IMR-90 (cell line): ENCODE measurements at regions not wholly inside any gene's neighbourhood (a gene's known extent, or its start where the extent isn't known, plus 50 kb on each side); places are given as distances from the start of the nearest gene placed in this dataset.

Experiments
- ATAC-seq: fragments of 200-7000 bp; cut with Tn5 transposase; 2 replicates; pipeline ENCODE4 v1.9.1; 2020; ENCODE audit warnings: low read depth, mild to moderate bottlenecking, moderate library complexity
- BruUV-seq: library from RNA; stranded (reverse); fragments of 400-500 nt; replicated peaks from 2 replicates; lab custom pipeline; 2021; lab: Mats Ljungman, UMichigan
- CTCF ChIA-PET: fragments of 300-600 bp; formaldehyde crosslinking; extraction: SDS; loops from one replicate; lab custom pipeline; 2021; ENCODE audit warnings: antibody characterized with exemption; lab: Yijun Ruan, JAX
- POLR2A ChIA-PET: fragments of 300-600 bp; sonication (Branson Sonifier 250); formaldehyde crosslinking; loops from one replicate; lab custom pipeline; 2022; ENCODE audit warnings: antibody characterized with exemption; ENCODE audit not compliant: unreplicated experiment; lab: Charles Lee
- DNase-seq: peaks from one replicate; pipeline ENCODE4 v3.0.0; 2013
- H2AFZ ChIP-seq: replicated peaks from 2 replicates; pipeline ENCODE3; 2013; ENCODE audit warnings: low read length, mild to moderate bottlenecking; ENCODE audit not compliant: poor library complexity
- H2AK5ac ChIP-seq: 2 replicates; pipeline ENCODE4 v1.6.1; 2013; ENCODE audit warnings: low read depth, low read length, inconsistent platforms
- H2AK9ac ChIP-seq: replicated peaks from 2 replicates; pipeline ENCODE3; 2013; ENCODE audit warnings: mild to moderate bottlenecking, low read depth, low read length, moderate library complexity; ENCODE audit not compliant: poor library complexity
- H2BK120ac ChIP-seq: 2 replicates; pipeline ENCODE4 v1.6.1; 2013; ENCODE audit warnings: low read depth, low read length, inconsistent platforms
- H2BK15ac ChIP-seq: 3 replicates; pipeline ENCODE4 v1.6.1; 2013; ENCODE audit warnings: low read depth, low read length, inconsistent platforms
- H2BK20ac ChIP-seq: 2 replicates; pipeline ENCODE4 v1.6.1; 2013; ENCODE audit warnings: low read depth, mild to moderate bottlenecking, inconsistent platforms, low read length, moderate library complexity
- H2BK5ac ChIP-seq: 2 replicates; pipeline ENCODE4 v1.6.1; 2013; ENCODE audit warnings: mild to moderate bottlenecking, low read depth, low read length, inconsistent platforms; ENCODE audit not compliant: poor library complexity, severe bottlenecking
- H3K14ac ChIP-seq: replicated peaks from 2 replicates; pipeline ENCODE4 v1.6.1; 2013; ENCODE audit warnings: low read depth, low read length, inconsistent platforms
- H3K18ac ChIP-seq: 2 replicates; pipeline ENCODE4 v1.6.1; 2013; ENCODE audit warnings: low read depth, low read length, control low read depth
- H3K23ac ChIP-seq: 2 replicates; pipeline ENCODE4 v1.6.1; 2013; ENCODE audit warnings: low read depth, low read length, inconsistent platforms
- H3K27ac ChIP-seq: 2 replicates; pipeline ENCODE4 v1.5.1; 2013; ENCODE audit warnings: mild to moderate bottlenecking, control low read depth, low read length; ENCODE audit not compliant: insufficient read depth
- H3K27me3 ChIP-seq: 2 replicates; pipeline ENCODE4 v1.6.1; 2013; ENCODE audit warnings: low read length; ENCODE audit not compliant: control insufficient read depth, insufficient read depth
- H3K36me3 ChIP-seq: 2 replicates; pipeline ENCODE4 v1.6.1; 2013; ENCODE audit warnings: low read length, mixed read lengths; ENCODE audit not compliant: control insufficient read depth, insufficient read depth
- H3K4ac ChIP-seq: 2 replicates; pipeline ENCODE4 v1.6.1; 2013; ENCODE audit warnings: low read depth, low read length, inconsistent platforms
- H3K4me1 ChIP-seq: 2 replicates; pipeline ENCODE4 v1.6.1; 2013; ENCODE audit warnings: low read length, mixed read lengths; ENCODE audit not compliant: control insufficient read depth, insufficient read depth
- H3K4me2 ChIP-seq: 2 replicates; pipeline ENCODE4 v1.6.1; 2013; ENCODE audit warnings: low read depth, mild to moderate bottlenecking, control low read depth, low read length, moderate library complexity
- H3K4me3 ChIP-seq: 2 replicates; pipeline ENCODE4 v1.5.1; 2013; ENCODE audit warnings: low read depth, mild to moderate bottlenecking, control low read depth, low read length, moderate library complexity; ENCODE audit not compliant: insufficient read depth
- H3K56ac ChIP-seq: 2 replicates; pipeline ENCODE4 v1.6.1; 2013; ENCODE audit warnings: low read length, inconsistent platforms; ENCODE audit not compliant: insufficient read depth; ENCODE audit errors: extremely low read depth
- H3K79me1 ChIP-seq, 2 experiments: 2 replicates each; pipeline ENCODE4 v1.6.1; 2013; ENCODE audit warnings: low read length in 2 of 2, inconsistent platforms in 1 of 2, low read depth in 1 of 2
- H3K9ac ChIP-seq: 2 replicates; pipeline ENCODE4 v1.6.1; 2013; ENCODE audit warnings: low read depth, low read length, control low read depth
- H3K9me1 ChIP-seq: 2 replicates; pipeline ENCODE4 v1.6.1; 2013; ENCODE audit warnings: low read length, inconsistent platforms; ENCODE audit not compliant: insufficient read depth
- H3K9me3 ChIP-seq: 2 replicates; pipeline ENCODE4 v1.6.1; 2013; ENCODE audit warnings: low read length; ENCODE audit not compliant: control insufficient read depth, insufficient read depth
- H4K20me1 ChIP-seq: 2 replicates; pipeline ENCODE4 v1.6.1; 2013; ENCODE audit warnings: low read length, inconsistent platforms; ENCODE audit not compliant: insufficient read depth
- H4K5ac ChIP-seq: 2 replicates; pipeline ENCODE4 v1.6.1; 2013; ENCODE audit warnings: mild to moderate bottlenecking, low read depth, low read length, control low read depth
- H4K8ac ChIP-seq, 2 experiments: 2 replicates each; pipeline ENCODE4 v1.6.1; 2013; ENCODE audit warnings: low read depth in 2 of 2, low read length in 2 of 2, control low read depth in 1 of 2, inconsistent platforms in 1 of 2
- H4K91ac ChIP-seq: 2 replicates; pipeline ENCODE4 v1.6.1; 2013; ENCODE audit warnings: low read depth, low read length, inconsistent platforms; ENCODE audit not compliant: insufficient read depth
- BHLHE40 ChIP-seq: fragments of 150-350 bp; IDR thresholded peaks from 2 replicates; pipeline ENCODE4 v1.6.1; 2016; ENCODE audit warnings: mild to moderate bottlenecking, low read depth, low read length
- CEBPB ChIP-seq: IDR thresholded peaks from 2 replicates; pipeline ENCODE4 v1.6.1; 2012; ENCODE audit warnings: low read depth, low read length, improper control_type of control experiment
- CHD1 ChIP-seq: IDR thresholded peaks from 2 replicates; pipeline ENCODE4 v1.6.1; 2012; ENCODE audit warnings: low read depth, low read length, improper control_type of control experiment
- ELK1 ChIP-seq: fragments of 150-350 bp; IDR thresholded peaks from 2 replicates; pipeline ENCODE4 v1.6.1; 2016; ENCODE audit warnings: low read depth, mild to moderate bottlenecking, low read length, moderate library complexity, borderline replicate concordance
- FOS ChIP-seq: fragments of 150-350 bp; IDR thresholded peaks from 2 replicates; pipeline ENCODE4 v1.6.1; 2016; ENCODE audit warnings: low read depth, low read length
- MAFK ChIP-seq: IDR thresholded peaks from 2 replicates; pipeline ENCODE4 v1.6.1; 2012; ENCODE audit warnings: low read depth, low read length, improper control_type of control experiment
- MAZ ChIP-seq: IDR thresholded peaks from 2 replicates; pipeline ENCODE4 v1.6.1; 2012; ENCODE audit warnings: low read depth, mild to moderate bottlenecking, low read length, improper control_type of control experiment, moderate library complexity, borderline replicate concordance
- MXI1 ChIP-seq: IDR thresholded peaks from 2 replicates; pipeline ENCODE4 v1.6.1; 2012; ENCODE audit warnings: low read depth, mild to moderate bottlenecking, low read length, moderate library complexity, borderline replicate concordance
- NFE2L2 ChIP-seq: fragments of 150-350 bp; IDR thresholded peaks from 2 replicates; pipeline ENCODE4 v1.6.1; 2016; ENCODE audit warnings: low read depth, mild to moderate bottlenecking, low read length
- POLR2A ChIP-seq: IDR thresholded peaks from 2 replicates; pipeline ENCODE4 v1.6.1; 2012; ENCODE audit warnings: mild to moderate bottlenecking, low read depth, low read length
- RCOR1 ChIP-seq: IDR thresholded peaks from 2 replicates; pipeline ENCODE4 v1.6.1; 2012; ENCODE audit warnings: mild to moderate bottlenecking, low read length, improper control_type of control experiment; ENCODE audit not compliant: insufficient replicate concordance
- RFX5 ChIP-seq: IDR thresholded peaks from 2 replicates; pipeline ENCODE4 v1.8.0; 2012; ENCODE audit warnings: low read depth, mild to moderate bottlenecking, low read length, moderate library complexity
- SMC3 ChIP-seq: fragments of 150-350 bp; IDR thresholded peaks from 2 replicates; pipeline ENCODE4 v1.6.1; 2016; ENCODE audit warnings: low read depth, mild to moderate bottlenecking, antibody characterized with exemption, low read length, moderate library complexity
- USF2 ChIP-seq: fragments of 150-350 bp; IDR thresholded peaks from 2 replicates; pipeline ENCODE4 v1.6.1; 2017; ENCODE audit warnings: mild to moderate bottlenecking, antibody characterized with exemption, low read length, low read depth
- WGBS, 2 experiments: methylation state at CpG; one replicate each; pipeline versions ENCODE4 v1.1.5 to v1.1.7; 2013; ENCODE audit warnings: missing lambda C conversion rate in 2 of 2; ENCODE audit not compliant: insufficient read length in 1 of 2; ENCODE audit errors: extremely low coverage in 2 of 2; 5-methylcytosine and 5-hydroxymethylcytosine counted together
- dilution Hi-C: fragments of 300-500 bp; cut with HindIII; formaldehyde crosslinking; loops from one replicate; pipeline ENCODE4 v1.14.3; 2018; ENCODE audit warnings: low sequenced_read_pairs; ENCODE audit not compliant: unreplicated experiment
- in situ Hi-C: fragments of 300-500 bp; cut with MboI; formaldehyde crosslinking; loops from 3 replicates; pipeline ENCODE4 v1.14.3; 2019; ENCODE audit warnings: low sequenced_read_pairs, inconsistent platforms, mixed read lengths
- intact Hi-C: fragments of 100-400 bp; cut with micrococcal nuclease; formaldehyde crosslinking; loops from 2 replicates; pipeline ENCODE4 v1.10.0; 2022

GRCh38 chr9:115747731-115748130 is 405.9 kb upstream of the PAPPA start:
- no peaks in the 10 kb centered on the region for H3K9me3 ChIP-seq
- no peak overlapping the region for H3K56ac ChIP-seq
- H2AK5ac ChIP-seq, result no peak overlapping the region
- no peak overlapping the region for H2BK5ac ChIP-seq
- POLR2A ChIA-PET, result no interaction called here
- no peak overlapping the region for H3K18ac ChIP-seq
- DNase-seq (no peak), ATAC-seq (no peak)
- BruUV-seq, result no TSS peak
- no peaks in the 10 kb centered on the region for H3K4me1 ChIP-seq
- no peak overlapping the region for H2BK20ac ChIP-seq
- H3K27ac ChIP-seq, result no peak overlapping the region
- no peak overlapping the region for H4K8ac ChIP-seq
- H3K4me3 ChIP-seq, result no peak overlapping the region
- intact Hi-C loops (no loop called here), dilution Hi-C loops (no loop called here), in situ Hi-C loops (no loop called here)
- H4K91ac ChIP-seq, result no peak overlapping the region
- no peak overlapping the region for H2AK9ac ChIP-seq
- no peak for TF ChIP-seq SMC3
- TF ChIP-seq CEBPB, result no peak
- no peak for TF ChIP-seq MAZ
- TF ChIP-seq BHLHE40, result no peak
- no peak for TF ChIP-seq RFX5
- no peak for TF ChIP-seq FOS
- TF ChIP-seq ELK1, result no peak
- TF ChIP-seq USF2, result no peak
- no peak for TF ChIP-seq NFE2L2
- TF ChIP-seq MAFK, result no peak
- TF ChIP-seq POLR2A, result no peak
- TF ChIP-seq RCOR1, result no peak
- no peak for TF ChIP-seq MXI1
- TF ChIP-seq CHD1, result no peak
- H3K4ac ChIP-seq, result no peak overlapping the region
- no peaks in the 10 kb centered on the region for H3K36me3 ChIP-seq
- H3K14ac ChIP-seq, result no peak overlapping the region
- H2BK120ac ChIP-seq, result no peak overlapping the region
- 67% methylated on average over 1 of the region's 1 CpG; no CpG with 5 or more reads in 1 of the 2 experiments for WGBS, 2 experiments
- no peaks in the 10 kb centered on the region for H4K20me1 ChIP-seq
- no peak overlapping the region for H3K9ac ChIP-seq
- no peaks in the 10 kb centered on the region for H3K79me1 ChIP-seq
- H3K4me2 ChIP-seq, result no peak overlapping the region
- CTCF ChIA-PET, result no interaction called here
- H3K9me1 ChIP-seq, result peaks cover 3% of the 10 kb centered on the region; the same call in 1 of the 2 replicates
- H3K23ac ChIP-seq, result no peak overlapping the region
- H4K5ac ChIP-seq, result no peak overlapping the region
- H2BK15ac ChIP-seq, result no peak overlapping the region
- H3K27me3 ChIP-seq, result no peaks in the 10 kb centered on the region; the same call in 1 of the 2 replicates
- H2AFZ ChIP-seq, result no peak overlapping the region
